PFSK-1 (cell line): ENCODE measurements at regions not wholly inside any gene's neighbourhood (a gene's known extent, or its start where the extent isn't known, plus 50 kb on each side); places are given as distances from the start of the nearest gene placed in this dataset.

Source experiments
- POLR2AphosphoS5 ChIP-seq: IDR thresholded peaks from 2 replicates; pipeline ENCODE4 v1.6.1; 2012; ENCODE audit warnings: low read depth, mild to moderate bottlenecking, control low read depth, low read length, moderate library complexity
- SIN3A ChIP-seq: IDR thresholded peaks from 2 replicates; pipeline ENCODE4 v1.6.1; 2012; ENCODE audit warnings: mild to moderate bottlenecking, low read length, moderate library complexity, borderline replicate concordance; ENCODE audit not compliant: insufficient read depth
- TAF1 ChIP-seq: IDR thresholded peaks from 2 replicates; pipeline ENCODE4 v1.6.1; 2012; ENCODE audit warnings: low read length, control low read depth, borderline replicate concordance; ENCODE audit not compliant: insufficient read depth

DNA sequence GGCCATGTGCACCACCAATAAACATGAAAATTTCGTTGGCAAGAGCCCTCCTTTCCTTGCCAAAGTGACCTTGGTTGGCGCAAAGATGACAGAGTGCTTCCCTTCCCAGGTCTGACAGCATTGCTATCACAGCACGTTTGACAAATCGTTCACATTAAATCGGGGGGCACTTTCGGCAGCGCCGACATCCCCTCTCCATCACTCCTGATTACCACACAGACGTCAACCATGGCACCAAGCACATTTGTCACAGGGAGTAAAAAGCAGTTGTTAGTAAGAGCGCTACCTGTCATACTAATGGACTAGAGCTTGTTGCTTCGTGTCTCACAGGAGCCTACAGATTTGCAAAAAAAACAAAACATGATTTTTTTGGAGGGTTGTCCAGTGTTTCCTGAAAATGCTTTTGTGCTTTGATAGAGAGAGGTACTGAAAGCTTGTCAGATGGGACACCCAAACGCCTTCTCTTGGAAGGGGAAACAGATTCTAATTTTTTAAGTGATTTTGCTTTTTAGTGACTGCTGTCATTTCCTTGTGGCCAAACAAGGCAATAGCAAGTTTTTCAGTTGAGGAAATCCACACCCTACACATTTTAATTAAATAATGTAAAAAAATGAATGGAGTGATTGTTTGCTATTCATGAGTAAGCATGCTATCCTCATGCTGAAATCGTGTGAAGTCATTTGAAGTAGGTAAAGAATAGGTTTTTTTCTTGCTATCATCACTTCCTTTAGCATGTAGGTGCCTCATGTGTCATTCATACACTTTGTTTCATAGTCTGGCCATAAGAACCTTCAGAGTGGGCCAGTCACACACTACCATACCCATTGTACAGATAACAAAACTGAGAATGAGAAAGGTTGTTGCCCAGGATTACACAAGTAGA lies 682.8 kb upstream of the WWC1 start:
- TF ChIP-seq TAF1 (no peak), POLR2AphosphoS5 (no peak), SIN3A (no peak)
